Naive thymus-derived CD4-positive, alpha-beta T cell (primary cell): ENCODE measurements at regions not wholly inside any gene's neighbourhood (a gene's known extent, or its start where the extent isn't known, plus 50 kb on each side); places are given as distances from the start of the nearest gene placed in this dataset.

Source experiments
- ATAC-seq: fragments of 150-1000 bp; cut with Tn5 transposase; 2 replicates; pipeline ENCODE4 v1.10.0; 2021; ENCODE audit warnings: mild to moderate bottlenecking, moderate library complexity
- CTCF ChIA-PET: fragments of 350-600 bp; sonication (Branson Sonifier 250); formaldehyde crosslinking; loops from one replicate; lab custom pipeline; 2021; ENCODE audit warnings: antibody characterized with exemption; lab: Charles Lee
- POLR2A ChIA-PET: fragments of 350-600 bp; sonication (Branson Sonifier 250); formaldehyde crosslinking; loops from one replicate; lab custom pipeline; 2021; ENCODE audit warnings: antibody characterized with exemption, inconsistent platforms; lab: Charles Lee
- DNase-seq, 9 donors: peaks; one replicate each; pipeline versions ENCODE4 v3.0.0 to v3.0.0-alpha.2; 2020 to 2022; ENCODE audit warnings: mixed read lengths in 1 of 9
- H3K27ac ChIP-seq: one replicate; pipeline ENCODE4 v1.7.0; 2013; ENCODE audit warnings: mild to moderate bottlenecking, low read depth, low read length, moderate library complexity
- H3K27me3 ChIP-seq, 2 donors: one replicate each; pipeline ENCODE4 v1.7.0; 2013; ENCODE audit warnings: low read length in 2 of 2, mild to moderate bottlenecking in 2 of 2, moderate library complexity in 2 of 2; ENCODE audit not compliant: control insufficient read depth in 2 of 2, insufficient read depth in 2 of 2
- H3K36me3 ChIP-seq, 3 experiments: 1 replicate in 2 of 3; 2 replicates in 1 of 3; pipeline ENCODE4 v1.7.0; 2013; ENCODE audit warnings: low read length in 3 of 3, mild to moderate bottlenecking in 3 of 3, moderate library complexity in 1 of 3; ENCODE audit not compliant: insufficient read depth in 3 of 3, control insufficient read depth in 2 of 3
- H3K4me1 ChIP-seq, 2 donors: one replicate each; pipeline ENCODE4 v1.7.0; 2013; ENCODE audit warnings: low read length in 2 of 2, mild to moderate bottlenecking in 2 of 2, moderate library complexity in 1 of 2; ENCODE audit not compliant: control insufficient read depth in 2 of 2, insufficient read depth in 2 of 2
- H3K4me3 ChIP-seq: 2 replicates; pipeline ENCODE4 v1.7.0; 2013; ENCODE audit warnings: mild to moderate bottlenecking, low read length
- H3K9me3 ChIP-seq, 3 experiments: 1 replicate in 2 of 3; 2 replicates in 1 of 3; pipeline ENCODE4 v1.7.0; 2013; ENCODE audit warnings: low read length in 3 of 3; ENCODE audit not compliant: control insufficient read depth in 2 of 3
- H3K27ac Mint-ChIP-seq, 9 donors: one replicate each; pipeline ENCODE4 v1.8.0; 2020 to 2022; ENCODE audit warnings: mixed read lengths in 9 of 9, mild to moderate bottlenecking in 8 of 9, moderate library complexity in 5 of 9, inconsistent platforms in 2 of 9
- H3K27me3 Mint-ChIP-seq, 5 donors: one replicate each; pipeline ENCODE4 v1.8.0; 2021 to 2022; ENCODE audit warnings: mixed read lengths in 5 of 5, mild to moderate bottlenecking in 1 of 5
- H3K36me3 Mint-ChIP-seq, 5 donors: one replicate each; pipeline ENCODE4 v1.8.0; 2020 to 2022; ENCODE audit warnings: mixed read lengths in 5 of 5, mild to moderate bottlenecking in 3 of 5, inconsistent platforms in 1 of 5
- H3K4me1 Mint-ChIP-seq, 7 donors: one replicate each; pipeline ENCODE4 v1.8.0; 2020 to 2022; ENCODE audit warnings: mixed read lengths in 7 of 7, mild to moderate bottlenecking in 3 of 7, inconsistent platforms in 1 of 7
- H3K4me3 Mint-ChIP-seq, 10 donors: one replicate each; pipeline ENCODE4 v1.8.0; 2020 to 2022; ENCODE audit warnings: mild to moderate bottlenecking in 10 of 10, mixed read lengths in 10 of 10, moderate library complexity in 6 of 10, inconsistent platforms in 2 of 10
- H3K9me3 Mint-ChIP-seq, 11 donors: one replicate each; pipeline ENCODE4 v1.8.0; 2020 to 2022; ENCODE audit warnings: mixed read lengths in 11 of 11, mild to moderate bottlenecking in 4 of 11, inconsistent platforms in 1 of 11, moderate library complexity in 1 of 11
- intact Hi-C, 2 donors: fragments of 100-400 bp; cut with micrococcal nuclease; formaldehyde crosslinking; loops; one replicate each; pipeline ENCODE4 v1.15.1; 2023

DNA sequence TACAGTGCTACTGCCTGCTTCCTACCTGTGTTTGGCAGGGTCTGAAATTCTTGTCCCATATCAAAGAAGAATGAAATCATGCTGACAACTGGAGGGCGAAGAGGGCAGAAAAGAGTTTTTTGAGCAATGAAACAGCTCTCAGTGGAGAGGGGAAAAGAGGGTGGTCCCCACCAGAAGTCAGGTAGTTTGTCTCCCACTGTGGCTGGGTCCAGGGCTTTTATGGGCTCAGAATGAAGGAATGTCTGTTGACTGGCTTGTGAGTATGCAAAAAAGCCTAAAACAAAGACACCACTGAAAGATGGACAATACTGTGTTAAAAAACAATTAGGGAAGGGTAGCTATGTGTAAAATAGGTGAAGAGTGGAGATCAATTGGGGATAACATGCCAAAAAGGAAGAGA lies 115.0 kb downstream of the ADAM29 start:
- no peak overlapping the region for H3K4me3 Mint-ChIP-seq
- no peaks in the 10 kb centered on the region for H3K36me3 Mint-ChIP-seq
- CTCF ChIA-PET: no interaction called here
- no peak for ATAC-seq
- no peak overlapping the region for H3K4me3 ChIP-seq
- H3K4me1 Mint-ChIP-seq: no peaks in the 10 kb centered on the region
- no peaks in the 10 kb centered on the region for H3K36me3 ChIP-seq
- no peaks in the 10 kb centered on the region for H3K27me3 Mint-ChIP-seq
- H3K9me3 ChIP-seq: peaks cover 0 to 9% (median 0%) of the 10 kb centered on the region in 3 experiments
- peaks cover 0 to 15% (median 7%) of the 10 kb centered on the region in 11 donors for H3K9me3 Mint-ChIP-seq
- H3K27ac Mint-ChIP-seq: no peak overlapping the region
- no peaks in the 10 kb centered on the region for H3K27me3 ChIP-seq
- no peak overlapping the region for H3K27ac ChIP-seq
- intact Hi-C loops: no loop called here
- no peak for DNase-seq
- H3K4me1 ChIP-seq: no peaks in the 10 kb centered on the region
- POLR2A ChIA-PET: no interaction called here

DNA sequence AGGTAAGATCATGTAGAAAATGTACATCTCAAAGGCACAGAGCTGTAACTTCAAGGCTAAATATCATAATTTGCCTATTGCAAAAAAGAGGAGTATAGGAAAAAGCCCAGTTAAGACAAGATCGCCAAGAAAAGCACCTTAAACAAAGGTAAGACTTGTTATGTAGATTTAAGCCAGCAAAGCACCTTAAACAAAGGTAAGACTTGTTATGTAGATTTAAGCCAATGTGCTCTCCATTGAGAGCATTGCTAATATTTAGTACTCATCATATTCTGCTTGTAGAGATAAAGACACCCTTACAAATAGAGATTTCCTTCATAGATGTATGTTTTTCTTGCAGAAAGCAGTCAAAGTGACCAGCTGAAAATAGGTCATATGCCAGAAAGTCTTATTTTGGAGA lies 115.8 kb downstream of the ADAM29 start:
- no peaks in the 10 kb centered on the region for H3K27me3 ChIP-seq
- no peaks in the 10 kb centered on the region for H3K36me3 ChIP-seq
- Mint-ChIP-seq H3K9me3 (peaks cover 0 to 14% (median 7%) of the 10 kb centered on the region in 11 donors), H3K4me3 (no peak overlapping the region), H3K36me3 (no peaks in the 10 kb centered on the region), H3K27ac (no peak overlapping the region), H3K4me1 (no peaks in the 10 kb centered on the region), H3K27me3 (no peaks in the 10 kb centered on the region)
- H3K4me1 ChIP-seq: no peaks in the 10 kb centered on the region
- intact Hi-C loops: no loop called here
- H3K9me3 ChIP-seq: peaks cover 0 to 9% (median 0%) of the 10 kb centered on the region in 3 experiments
- CTCF ChIA-PET: no interaction called here
- no peak for DNase-seq
- POLR2A ChIA-PET: no interaction called here
- no peak overlapping the region for H3K4me3 ChIP-seq
- no peak for ATAC-seq
- no peak overlapping the region for H3K27ac ChIP-seq

DNA sequence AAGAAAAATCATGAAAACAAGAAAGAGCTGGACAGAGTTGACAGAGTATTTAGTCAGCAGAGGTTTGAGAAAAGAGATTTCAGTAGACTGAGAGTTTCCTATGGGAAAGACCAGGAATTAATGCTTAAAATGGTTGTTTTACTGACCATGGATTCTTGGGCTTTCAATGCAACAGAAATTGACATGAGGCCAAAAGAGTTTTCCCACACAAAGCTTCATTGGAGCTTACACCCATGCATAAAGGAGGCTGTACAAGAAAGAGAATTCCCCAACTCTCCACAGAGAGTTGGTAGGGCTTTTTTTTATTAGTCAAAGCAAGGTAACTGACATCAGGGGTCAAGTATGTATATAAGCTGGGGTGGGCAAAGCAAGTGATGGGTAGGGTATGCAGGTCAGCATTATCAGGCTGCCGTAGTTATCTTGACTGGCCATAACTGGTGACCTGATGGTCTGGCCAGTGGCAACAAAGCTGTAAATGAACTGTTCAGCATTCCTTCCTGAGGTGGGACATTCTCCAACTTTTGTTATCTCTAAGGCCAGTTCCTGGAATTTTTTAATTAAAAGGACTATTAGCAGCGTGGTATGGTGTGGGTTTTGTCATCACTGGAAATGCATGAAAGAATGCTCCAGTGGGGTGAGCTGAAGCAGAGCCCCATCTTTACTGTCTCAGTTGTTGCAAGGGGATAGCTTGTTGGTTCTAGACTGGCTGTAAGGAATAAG lies 117.0 kb downstream of the ADAM29 start:
- DNase-seq: no peak
- POLR2A ChIA-PET: no interaction called here
- Histone ChIP-seq H3K4me1 (no peaks in the 10 kb centered on the region), H3K27me3 (no peaks in the 10 kb centered on the region), H3K4me3 (no peak overlapping the region), H3K9me3 (peaks cover 0 to 9% (median 0%) of the 10 kb centered on the region in 3 experiments), H3K36me3 (no peaks in the 10 kb centered on the region), H3K27ac (no peak overlapping the region)
- Mint-ChIP-seq H3K27ac (no peak overlapping the region), H3K36me3 (no peaks in the 10 kb centered on the region), H3K9me3 (peaks cover 0 to 12% (median 5%) of the 10 kb centered on the region in 11 donors), H3K4me1 (no peaks in the 10 kb centered on the region), H3K4me3 (no peak overlapping the region), H3K27me3 (no peaks in the 10 kb centered on the region)
- CTCF ChIA-PET: no interaction called here
- no peak for ATAC-seq
- intact Hi-C loops: no loop called here

DNA sequence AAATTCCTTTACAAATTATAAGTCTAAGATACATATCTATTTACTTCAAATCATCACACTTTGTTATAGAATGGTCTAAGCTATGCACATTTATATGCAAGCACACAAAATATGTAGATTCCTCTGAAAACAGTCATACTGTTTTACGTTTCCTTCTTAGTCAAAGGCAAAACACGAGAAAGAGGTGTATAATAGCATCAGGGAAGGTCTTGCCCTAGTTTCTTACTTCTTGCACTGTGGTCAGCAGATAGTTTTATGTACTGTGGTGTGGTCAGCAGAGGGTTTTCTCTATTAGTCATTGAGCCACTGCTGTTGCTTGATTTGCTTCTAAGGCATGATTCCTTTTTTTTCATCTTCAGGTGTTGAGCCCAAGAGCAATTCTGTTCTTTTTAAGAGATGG lies 117.7 kb downstream of the ADAM29 start:
- Mint-ChIP-seq H3K9me3 (peaks cover 0 to 12% (median 5%) of the 10 kb centered on the region in 11 donors), H3K27ac (no peak overlapping the region), H3K27me3 (no peaks in the 10 kb centered on the region), H3K4me1 (no peaks in the 10 kb centered on the region), H3K4me3 (no peak overlapping the region), H3K36me3 (no peaks in the 10 kb centered on the region)
- intact Hi-C loops: no loop called here
- Histone ChIP-seq H3K27ac (no peak overlapping the region), H3K27me3 (no peaks in the 10 kb centered on the region), H3K4me1 (no peaks in the 10 kb centered on the region), H3K36me3 (no peaks in the 10 kb centered on the region), H3K9me3 (peaks cover 0 to 9% (median 0%) of the 10 kb centered on the region in 3 experiments), H3K4me3 (no peak overlapping the region)
- DNase-seq: no peak
- ATAC-seq: no peak
- CTCF ChIA-PET: no interaction called here
- POLR2A ChIA-PET: no interaction called here

DNA sequence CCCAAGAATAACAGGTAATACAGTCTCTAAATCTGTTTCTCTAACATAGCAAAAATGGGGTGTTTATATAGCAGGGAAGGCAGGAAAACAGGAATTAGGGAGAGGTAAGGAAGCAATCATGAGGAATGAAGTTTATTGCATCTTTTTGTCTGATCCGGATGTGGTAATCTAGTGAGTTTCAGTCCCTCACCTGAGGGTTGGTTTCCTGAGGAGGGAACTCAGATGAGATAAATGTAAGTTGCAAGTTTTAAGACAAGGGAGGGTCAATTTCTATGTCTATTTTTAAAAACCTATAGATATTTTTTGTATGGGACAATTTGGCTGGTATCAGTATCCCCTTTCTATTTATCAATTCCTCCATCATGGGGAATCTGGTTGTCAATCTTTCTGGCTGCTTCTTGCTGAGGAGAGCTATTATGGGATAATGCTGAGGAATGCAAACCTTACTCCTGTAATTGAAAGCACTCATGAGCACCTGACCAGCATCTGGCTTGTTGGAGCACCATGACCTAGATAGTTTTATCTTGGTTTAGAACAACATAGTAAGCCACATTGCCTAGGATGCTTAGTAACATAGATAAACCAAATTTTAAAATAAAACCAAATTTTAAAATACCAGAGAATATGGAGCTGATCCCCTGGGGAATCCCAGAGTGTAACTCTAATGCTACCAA lies 130.1 kb downstream of the ADAM29 start:
- H3K36me3 Mint-ChIP-seq: no peaks in the 10 kb centered on the region
- H3K4me3 Mint-ChIP-seq: no peak overlapping the region
- ATAC-seq (no peak), DNase-seq (no peak)
- no peaks in the 10 kb centered on the region for H3K4me1 ChIP-seq
- intact Hi-C loops: no loop called here
- H3K27me3 ChIP-seq: no peaks in the 10 kb centered on the region
- no peaks in the 10 kb centered on the region for H3K27me3 Mint-ChIP-seq
- no peak overlapping the region for H3K4me3 ChIP-seq
- ChIA-PET CTCF (no interaction called here), POLR2A (no interaction called here)
- H3K9me3 ChIP-seq: no peaks in the 10 kb centered on the region
- no peak overlapping the region for H3K27ac ChIP-seq
- no peaks in the 10 kb centered on the region for H3K4me1 Mint-ChIP-seq
- H3K36me3 ChIP-seq: no peaks in the 10 kb centered on the region
- no peak overlapping the region for H3K27ac Mint-ChIP-seq
- H3K9me3 Mint-ChIP-seq: peaks cover 0 to 10% (median 3%) of the 10 kb centered on the region in 11 donors

DNA sequence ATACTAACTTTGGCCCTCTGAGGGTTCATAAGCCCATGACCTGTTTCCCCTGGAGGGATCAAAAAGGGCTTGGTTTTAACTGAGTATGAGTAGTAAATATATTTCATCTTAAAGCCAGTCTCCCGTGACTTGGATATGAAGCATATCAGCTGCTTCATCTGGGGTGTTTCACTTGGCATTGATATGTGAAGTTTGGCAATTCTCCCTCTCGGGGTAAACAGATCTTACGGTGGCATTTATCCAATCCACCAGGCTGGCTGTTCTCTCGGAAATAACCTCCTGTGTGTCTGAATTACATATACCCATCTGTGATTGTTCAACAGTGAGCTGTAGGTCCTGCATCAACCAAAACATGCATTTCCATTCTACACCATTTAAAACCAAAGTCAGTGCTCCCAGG lies 130.7 kb downstream of the ADAM29 start:
- POLR2A ChIA-PET: no interaction called here
- Mint-ChIP-seq H3K9me3 (peaks cover 0 to 7% (median 3%) of the 10 kb centered on the region in 11 donors), H3K36me3 (no peaks in the 10 kb centered on the region), H3K4me3 (no peak overlapping the region), H3K27me3 (no peaks in the 10 kb centered on the region), H3K27ac (no peak overlapping the region), H3K4me1 (no peaks in the 10 kb centered on the region)
- H3K27me3 ChIP-seq: no peaks in the 10 kb centered on the region
- H3K9me3 ChIP-seq: no peaks in the 10 kb centered on the region
- no peak overlapping the region for H3K4me3 ChIP-seq
- CTCF ChIA-PET: no interaction called here
- ATAC-seq (no peak), DNase-seq (no peak)
- no peaks in the 10 kb centered on the region for H3K4me1 ChIP-seq
- intact Hi-C loops: no loop called here
- H3K36me3 ChIP-seq: no peaks in the 10 kb centered on the region
- H3K27ac ChIP-seq: no peak overlapping the region

DNA sequence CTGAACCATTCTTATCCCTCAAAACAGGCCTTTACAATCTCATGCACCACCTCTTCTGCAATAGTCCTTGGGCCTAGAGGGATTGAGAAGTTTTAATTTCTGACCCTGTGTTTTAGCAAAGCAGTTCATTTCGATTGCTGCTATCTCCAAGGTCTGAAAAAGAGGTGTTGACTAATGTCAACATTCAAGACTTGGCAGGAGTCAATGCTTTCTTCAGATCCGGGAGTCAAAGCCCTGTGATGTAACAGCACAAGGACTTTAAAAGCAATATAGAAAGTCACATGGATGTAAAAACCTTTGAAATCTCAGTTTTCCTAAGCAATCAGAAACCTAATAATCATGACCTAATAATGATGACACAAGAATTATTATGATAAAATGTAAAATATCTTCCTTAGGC lies 133.8 kb downstream of the ADAM29 start:
- Mint-ChIP-seq H3K27me3 (no peaks in the 10 kb centered on the region), H3K4me1 (no peaks in the 10 kb centered on the region), H3K27ac (no peak overlapping the region), H3K4me3 (no peak overlapping the region), H3K36me3 (no peaks in the 10 kb centered on the region), H3K9me3 (peaks cover 0 to 10% (median 2%) of the 10 kb centered on the region in 11 donors)
- POLR2A ChIA-PET: no interaction called here
- intact Hi-C loops: no loop called here
- Histone ChIP-seq H3K27ac (no peak overlapping the region), H3K4me3 (no peak overlapping the region), H3K27me3 (no peaks in the 10 kb centered on the region), H3K36me3 (no peaks in the 10 kb centered on the region), H3K9me3 (no peaks in the 10 kb centered on the region), H3K4me1 (no peaks in the 10 kb centered on the region)
- DNase-seq: no peak
- ATAC-seq: no peak
- CTCF ChIA-PET: no interaction called here
